ENCODE measurements at regions not wholly inside any gene's neighbourhood (a gene's known extent, or its start where the extent isn't known, plus 50 kb on each side); places are given as distances from the start of the nearest gene placed in this dataset.

DNA sequence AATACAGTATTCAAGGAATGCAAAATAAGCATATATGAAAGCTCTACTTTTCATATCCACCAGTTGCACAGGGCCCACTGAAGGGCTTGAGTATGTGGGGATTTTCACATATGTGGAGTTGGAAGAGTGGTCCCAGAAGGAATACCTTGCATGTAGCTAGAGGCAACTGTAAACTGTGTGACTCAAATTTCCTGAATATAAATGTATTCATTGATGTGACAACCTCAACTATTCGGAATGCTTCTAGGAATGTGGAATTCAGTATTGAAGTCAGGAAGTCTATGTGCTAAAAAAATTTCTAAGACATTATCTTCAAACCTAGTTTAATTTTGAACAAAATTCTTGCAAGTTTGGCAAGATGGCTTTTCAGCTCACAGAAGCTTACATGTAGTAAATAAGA lies 695.5 kb upstream of the SEMA3D start:
- H3K36me3 ChIP-seq (ENCODE audit: control insufficient read depth, insufficient read depth, low read length) = no peaks in the 10 kb centered on the region
- no peak for DNase-seq
- no CpG with 5 or more reads among the region's 1 CpG for WGBS (ENCODE audit: insufficient coverage)
- H3K4me1 ChIP-seq (ENCODE audit: control insufficient read depth, insufficient read depth, low read length) = no peaks in the 10 kb centered on the region
- H3K4me3 ChIP-seq (ENCODE audit: low read length) = no peak overlapping the region
- no peaks in the 10 kb centered on the region for H3K9me3 ChIP-seq (replicated peaks; ENCODE audit: control insufficient read depth, low read depth, low read length)
- no peak overlapping the region for H3K27ac ChIP-seq (ENCODE audit: low read length)
- no peaks in the 10 kb centered on the region for H3K27me3 ChIP-seq (ENCODE audit: control insufficient read depth, insufficient read depth, low read length)

DNA sequence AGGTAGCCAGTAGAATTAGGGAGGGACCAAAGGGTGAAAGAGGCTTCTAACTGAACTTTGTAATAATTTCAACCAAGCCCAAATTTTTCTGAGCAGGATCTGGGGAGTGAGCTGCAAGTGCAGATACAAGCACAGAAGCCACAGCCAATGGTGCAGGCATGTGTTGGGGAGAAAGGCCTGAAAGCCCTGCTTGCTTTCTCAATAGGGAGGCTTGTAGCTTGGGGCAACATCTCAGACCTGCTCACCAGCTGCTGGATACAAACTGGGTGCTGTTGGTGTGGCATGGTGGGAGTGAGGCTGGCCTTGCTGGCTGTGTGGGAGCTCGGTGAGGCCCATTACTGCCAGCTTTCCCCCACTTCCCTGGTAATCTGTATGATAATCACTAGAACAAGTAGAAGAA lies 688.5 kb upstream of the SEMA3D start:
- H3K36me3 ChIP-seq (ENCODE audit: control insufficient read depth, insufficient read depth, low read length) = no peaks in the 10 kb centered on the region
- H3K27ac ChIP-seq (ENCODE audit: low read length) = no peak overlapping the region
- no CpG with 5 or more reads among the region's 1 CpG for WGBS (ENCODE audit: insufficient coverage)
- no peak for DNase-seq
- no peaks in the 10 kb centered on the region for H3K27me3 ChIP-seq (ENCODE audit: control insufficient read depth, insufficient read depth, low read length)
- no peaks in the 10 kb centered on the region for H3K9me3 ChIP-seq (replicated peaks; ENCODE audit: control insufficient read depth, low read depth, low read length)
- no peak overlapping the region for H3K4me3 ChIP-seq (ENCODE audit: low read length)
- no peaks in the 10 kb centered on the region for H3K4me1 ChIP-seq (ENCODE audit: control insufficient read depth, insufficient read depth, low read length)

GRCh38 chr7:85866540-85866939 lies 679.7 kb upstream of the SEMA3D start:
- H3K9me3 ChIP-seq (replicated peaks; ENCODE audit: control insufficient read depth, low read depth, low read length) = no peaks in the 10 kb centered on the region
- WGBS (ENCODE audit: insufficient coverage) = 96% methylated on average over 4 of the region's 4 CpGs
- H3K4me1 ChIP-seq (ENCODE audit: control insufficient read depth, insufficient read depth, low read length) = no peaks in the 10 kb centered on the region
- H3K36me3 ChIP-seq (ENCODE audit: control insufficient read depth, insufficient read depth, low read length) = no peaks in the 10 kb centered on the region
- H3K27me3 ChIP-seq (ENCODE audit: control insufficient read depth, insufficient read depth, low read length) = no peaks in the 10 kb centered on the region
- no peak overlapping the region for H3K27ac ChIP-seq (ENCODE audit: low read length)
- DNase-seq = no peak
- no peak overlapping the region for H3K4me3 ChIP-seq (ENCODE audit: low read length)

GRCh38 chr7:85851571-85852193 lies 664.8 kb upstream of the SEMA3D start:
- Histone ChIP-seq H3K9me3 (replicated peaks; ENCODE audit: control insufficient read depth, low read depth, low read length) (no peaks in the 10 kb centered on the region), H3K36me3 (ENCODE audit: control insufficient read depth, insufficient read depth, low read length) (no peaks in the 10 kb centered on the region), H3K4me3 (ENCODE audit: low read length) (no peak overlapping the region), H3K4me1 (ENCODE audit: control insufficient read depth, insufficient read depth, low read length) (no peaks in the 10 kb centered on the region), H3K27me3 (ENCODE audit: control insufficient read depth, insufficient read depth, low read length) (no peaks in the 10 kb centered on the region), H3K27ac (ENCODE audit: low read length) (no peak overlapping the region)
- WGBS (ENCODE audit: insufficient coverage) = no CpG with 5 or more reads among the region's 6 CpGs
- DNase-seq = peak; percentile 67

GRCh38 chr7:85850381-85850780 lies 663.5 kb upstream of the SEMA3D start:
- Histone ChIP-seq H3K27ac (ENCODE audit: low read length) (no peak overlapping the region), H3K27me3 (ENCODE audit: control insufficient read depth, insufficient read depth, low read length) (no peaks in the 10 kb centered on the region), H3K4me1 (ENCODE audit: control insufficient read depth, insufficient read depth, low read length) (no peaks in the 10 kb centered on the region), H3K4me3 (ENCODE audit: low read length) (no peak overlapping the region), H3K36me3 (ENCODE audit: control insufficient read depth, insufficient read depth, low read length) (no peaks in the 10 kb centered on the region), H3K9me3 (replicated peaks; ENCODE audit: control insufficient read depth, low read depth, low read length) (no peaks in the 10 kb centered on the region)
- WGBS (ENCODE audit: insufficient coverage) = 60% methylated on average over 1 of the region's 1 CpG
- DNase-seq = no peak

- no peak for DNase-seq
- Histone ChIP-seq H3K27me3 (ENCODE audit: control insufficient read depth, insufficient read depth, low read length) (no peaks in the 10 kb centered on the region), H3K36me3 (ENCODE audit: control insufficient read depth, insufficient read depth, low read length) (no peaks in the 10 kb centered on the region), H3K4me3 (ENCODE audit: low read length) (no peak overlapping the region), H3K4me1 (ENCODE audit: control insufficient read depth, insufficient read depth, low read length) (no peaks in the 10 kb centered on the region), H3K27ac (ENCODE audit: low read length) (no peak overlapping the region), H3K9me3 (replicated peaks; ENCODE audit: control insufficient read depth, low read depth, low read length) (no peaks in the 10 kb centered on the region)
- WGBS (ENCODE audit: insufficient coverage) = 76% methylated on average over 6 of the region's 6 CpGs
Observed at GRCh38 chr7:85840554-85840953, 653.7 kb upstream of the SEMA3D start.

DNA sequence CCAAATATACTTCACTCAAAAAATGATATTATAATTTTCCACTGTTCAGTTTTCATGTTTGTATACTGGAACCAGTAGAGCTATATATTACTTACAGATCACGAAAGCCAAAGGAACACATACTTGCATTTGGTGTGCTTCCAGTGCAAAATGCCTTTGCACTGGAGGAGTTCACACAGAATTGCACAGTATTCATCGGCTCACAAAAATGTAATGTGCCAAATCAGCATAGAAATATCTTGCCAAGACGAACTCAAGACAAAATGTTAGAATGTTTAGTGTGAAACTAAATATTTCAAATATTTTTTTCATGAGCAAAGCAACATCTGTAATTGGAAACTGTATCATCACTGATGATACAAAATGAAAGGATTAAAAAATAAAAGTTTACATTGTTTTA lies 646.2 kb upstream of the SEMA3D start:
- Histone ChIP-seq H3K9me3 (replicated peaks; ENCODE audit: control insufficient read depth, low read depth, low read length) (no peaks in the 10 kb centered on the region), H3K27me3 (ENCODE audit: control insufficient read depth, insufficient read depth, low read length) (no peaks in the 10 kb centered on the region), H3K4me3 (ENCODE audit: low read length) (no peak overlapping the region), H3K4me1 (ENCODE audit: control insufficient read depth, insufficient read depth, low read length) (no peaks in the 10 kb centered on the region), H3K36me3 (ENCODE audit: control insufficient read depth, insufficient read depth, low read length) (no peaks in the 10 kb centered on the region), H3K27ac (ENCODE audit: low read length) (no peak overlapping the region)
- no CpG with 5 or more reads among the region's 3 CpGs for WGBS (ENCODE audit: insufficient coverage)
- peak; percentile 82 for DNase-seq

- no peak for DNase-seq
- WGBS (ENCODE audit: insufficient coverage) = no CpG with 5 or more reads among the region's 1 CpG
- H3K27me3 ChIP-seq (ENCODE audit: control insufficient read depth, insufficient read depth, low read length) = no peaks in the 10 kb centered on the region
Observed at GRCh38 chr7:85830982-85831381, 644.1 kb upstream of the SEMA3D start.

DNA sequence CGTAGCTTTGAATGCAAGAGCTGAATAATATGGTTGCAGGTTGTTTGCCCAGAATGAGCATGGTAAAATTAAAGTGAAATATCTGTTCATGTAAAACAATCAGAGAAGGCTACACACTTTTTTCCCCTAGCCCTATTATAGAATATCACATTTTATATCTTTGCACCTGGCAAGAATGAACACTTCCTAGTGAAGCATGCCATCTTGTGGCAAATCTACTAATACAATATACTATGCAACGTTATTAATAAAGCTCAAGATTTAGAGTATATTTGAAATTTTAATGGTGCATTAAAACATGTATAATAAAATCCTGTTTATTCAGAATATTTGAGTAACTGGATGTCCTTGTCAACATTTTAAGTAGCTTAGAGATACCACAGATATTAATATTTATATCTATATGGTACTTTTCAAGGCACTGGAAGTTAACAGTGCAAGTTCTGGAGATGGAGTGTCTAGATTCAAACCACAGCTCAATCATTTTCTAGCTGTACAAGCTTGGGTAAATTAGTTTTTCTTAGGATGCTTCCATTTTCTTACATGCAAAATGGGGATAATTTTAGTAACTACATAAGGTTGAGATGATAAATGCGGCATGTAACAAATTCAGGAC lies 643.1 kb upstream of the SEMA3D start:
- H3K4me3 ChIP-seq (ENCODE audit: low read length) = no peak overlapping the region
- H3K9me3 ChIP-seq (replicated peaks; ENCODE audit: control insufficient read depth, low read depth, low read length) = no peaks in the 10 kb centered on the region
- no CpG with 5 or more reads among the region's 3 CpGs for WGBS (ENCODE audit: insufficient coverage)
- H3K27ac ChIP-seq (ENCODE audit: low read length) = no peak overlapping the region
- H3K27me3 ChIP-seq (ENCODE audit: control insufficient read depth, insufficient read depth, low read length) = no peaks in the 10 kb centered on the region
- peak; percentile 59 for DNase-seq
- no peaks in the 10 kb centered on the region for H3K4me1 ChIP-seq (ENCODE audit: control insufficient read depth, insufficient read depth, low read length)
- H3K36me3 ChIP-seq (ENCODE audit: control insufficient read depth, insufficient read depth, low read length) = no peaks in the 10 kb centered on the region

More at GRCh38 chr7:85830982-85831381, 644.1 kb upstream of the SEMA3D start:
- Histone ChIP-seq H3K27ac (ENCODE audit: low read length) (no peak overlapping the region), H3K9me3 (replicated peaks; ENCODE audit: control insufficient read depth, low read depth, low read length) (no peaks in the 10 kb centered on the region), H3K4me1 (ENCODE audit: control insufficient read depth, insufficient read depth, low read length) (no peaks in the 10 kb centered on the region), H3K4me3 (ENCODE audit: low read length) (no peak overlapping the region), H3K36me3 (ENCODE audit: control insufficient read depth, insufficient read depth, low read length) (no peaks in the 10 kb centered on the region)

DNA sequence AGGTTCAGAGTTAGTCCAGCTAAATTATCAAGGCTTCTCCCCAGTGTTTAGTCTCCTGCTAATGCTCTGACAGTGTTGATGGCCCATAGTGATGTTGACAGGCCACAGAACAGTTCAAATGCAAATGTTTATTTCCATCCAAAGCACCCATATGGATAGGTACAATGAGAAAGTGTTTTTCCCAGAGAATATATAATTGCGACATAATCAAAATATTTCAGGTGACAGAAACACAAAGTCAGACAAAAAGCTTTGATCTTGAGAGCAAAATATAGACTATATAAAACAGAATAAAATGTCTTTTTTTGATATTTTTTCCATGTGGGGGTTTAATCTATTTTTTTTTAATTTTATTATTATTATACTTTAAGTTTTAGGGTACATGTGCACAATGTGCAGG lies 642.3 kb upstream of the SEMA3D start:
- Histone ChIP-seq H3K27ac (ENCODE audit: low read length) (no peak overlapping the region), H3K4me3 (ENCODE audit: low read length) (no peak overlapping the region), H3K36me3 (ENCODE audit: control insufficient read depth, insufficient read depth, low read length) (no peaks in the 10 kb centered on the region), H3K27me3 (ENCODE audit: control insufficient read depth, insufficient read depth, low read length) (no peaks in the 10 kb centered on the region), H3K4me1 (ENCODE audit: control insufficient read depth, insufficient read depth, low read length) (no peaks in the 10 kb centered on the region), H3K9me3 (replicated peaks; ENCODE audit: control insufficient read depth, low read depth, low read length) (no peaks in the 10 kb centered on the region)
- DNase-seq = no peak
- no CpG with 5 or more reads among the region's 1 CpG for WGBS (ENCODE audit: insufficient coverage)

- Histone ChIP-seq H3K4me1 (ENCODE audit: control insufficient read depth, insufficient read depth, low read length) (no peaks in the 10 kb centered on the region), H3K4me3 (ENCODE audit: low read length) (no peak overlapping the region), H3K27me3 (ENCODE audit: control insufficient read depth, insufficient read depth, low read length) (no peaks in the 10 kb centered on the region), H3K36me3 (ENCODE audit: control insufficient read depth, insufficient read depth, low read length) (no peaks in the 10 kb centered on the region), H3K9me3 (replicated peaks; ENCODE audit: control insufficient read depth, low read depth, low read length) (no peaks in the 10 kb centered on the region), H3K27ac (ENCODE audit: low read length) (no peak overlapping the region)
- peak; percentile 62 for DNase-seq
- no CpG with 5 or more reads among the region's 2 CpGs for WGBS (ENCODE audit: insufficient coverage)
Observed at GRCh38 chr7:85828614-85829013, 641.8 kb upstream of the SEMA3D start.

Measured in muscle of leg (tissue), 3 donors.